KMS-11 (cell line): ENCODE measurements at regions not wholly inside any gene's neighbourhood (a gene's known extent, or its start where the extent isn't known, plus 50 kb on each side); places are given as distances from the start of the nearest gene placed in this dataset.

Experiments used
- H2AFZ ChIP-seq: fragments of 200-600 bp; sonication (generic); 2 replicates; pipeline ENCODE4 v1.6.1; 2016; ENCODE audit warnings: antibody characterized with exemption, mixed run types, low read depth
- H3K27ac ChIP-seq: fragments of 200-600 bp; sonication (generic); 2 replicates; pipeline ENCODE4 v1.6.1; 2016; ENCODE audit warnings: mild to moderate bottlenecking, mixed run types
- H3K27me3 ChIP-seq: fragments of 200-600 bp; sonication (generic); 2 replicates; pipeline ENCODE4 v1.6.1; 2017; ENCODE audit warnings: mild to moderate bottlenecking, low read depth, mixed run types, moderate library complexity; ENCODE audit not compliant: insufficient read depth
- H3K36me3 ChIP-seq: fragments of 200-600 bp; sonication (generic); 2 replicates; pipeline ENCODE4 v1.6.1; 2017; ENCODE audit warnings: mild to moderate bottlenecking, mixed run types; ENCODE audit not compliant: insufficient read depth
- H3K4me1 ChIP-seq: fragments of 200-600 bp; sonication (generic); 2 replicates; pipeline ENCODE4 v1.6.1; 2016; ENCODE audit warnings: mild to moderate bottlenecking, low read depth, mixed run types; ENCODE audit not compliant: poor library complexity, severe bottlenecking
- H3K4me2 ChIP-seq: fragments of 200-600 bp; sonication (generic); 2 replicates; pipeline ENCODE4 v1.7.0; 2016; ENCODE audit warnings: mild to moderate bottlenecking, mixed run types
- H3K4me3 ChIP-seq: fragments of 200-600 bp; sonication (generic); IDR thresholded peaks from 2 replicates; pipeline ENCODE4 v1.6.1; 2017; ENCODE audit warnings: low read depth, low read length, mixed read lengths; ENCODE audit not compliant: insufficient read depth
- H3K79me2 ChIP-seq: fragments of 200-600 bp; sonication (generic); 2 replicates; pipeline ENCODE4 v1.6.1; 2016; ENCODE audit warnings: low read depth, mixed run types; ENCODE audit not compliant: insufficient read depth
- H3K9ac ChIP-seq: fragments of 200-600 bp; sonication (generic); 2 replicates; pipeline ENCODE4 v1.6.1; 2016; ENCODE audit warnings: mild to moderate bottlenecking, mixed run types
- H4K20me1 ChIP-seq: fragments of 200-600 bp; sonication (generic); 2 replicates; pipeline ENCODE4 v1.6.1; 2016; ENCODE audit warnings: mild to moderate bottlenecking, mixed run types; ENCODE audit not compliant: insufficient read depth
- TF ChIP-seq, protein P1 (sequence below): fragments of 200-600 bp; sonication (generic); conservative IDR thresholded peaks from 2 replicates; pipeline ENCODE4 v1.6.1; 2017; ENCODE audit warnings: low read depth, mild to moderate bottlenecking, antibody characterized with exemption, low read length, moderate library complexity, mixed read lengths

DNA sequence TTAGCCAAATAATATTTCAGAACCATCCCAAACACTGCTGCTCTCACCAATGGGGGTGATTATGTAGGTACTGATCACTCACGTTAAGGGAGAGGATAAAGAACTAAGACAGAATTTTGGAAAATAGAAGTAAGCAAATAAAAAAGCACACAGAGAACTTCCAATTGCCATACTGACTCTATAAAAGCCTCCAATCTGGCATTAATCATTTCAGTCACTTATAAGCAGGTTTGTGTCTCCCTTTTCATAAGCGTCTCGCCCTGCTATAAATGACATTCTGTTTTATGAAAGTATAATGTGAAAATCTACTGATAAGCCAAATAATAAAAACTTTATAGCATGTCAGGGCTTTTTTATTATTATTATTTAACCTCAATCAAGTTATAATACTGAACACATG, 435.2 kb downstream of the ETNK1 start:
- Histone ChIP-seq H3K9ac (no peak overlapping the region), H4K20me1 (no peaks in the 10 kb centered on the region), H3K4me2 (no peak overlapping the region), H3K4me1 (no peaks in the 10 kb centered on the region), H3K27me3 (no peaks in the 10 kb centered on the region), H3K36me3 (no peaks in the 10 kb centered on the region), H3K79me2 (no peaks in the 10 kb centered on the region), H2AFZ (no peak overlapping the region), H3K27ac (no peak overlapping the region), H3K4me3 (no peak overlapping the region)
- TF ChIP-seq, protein P1, sequence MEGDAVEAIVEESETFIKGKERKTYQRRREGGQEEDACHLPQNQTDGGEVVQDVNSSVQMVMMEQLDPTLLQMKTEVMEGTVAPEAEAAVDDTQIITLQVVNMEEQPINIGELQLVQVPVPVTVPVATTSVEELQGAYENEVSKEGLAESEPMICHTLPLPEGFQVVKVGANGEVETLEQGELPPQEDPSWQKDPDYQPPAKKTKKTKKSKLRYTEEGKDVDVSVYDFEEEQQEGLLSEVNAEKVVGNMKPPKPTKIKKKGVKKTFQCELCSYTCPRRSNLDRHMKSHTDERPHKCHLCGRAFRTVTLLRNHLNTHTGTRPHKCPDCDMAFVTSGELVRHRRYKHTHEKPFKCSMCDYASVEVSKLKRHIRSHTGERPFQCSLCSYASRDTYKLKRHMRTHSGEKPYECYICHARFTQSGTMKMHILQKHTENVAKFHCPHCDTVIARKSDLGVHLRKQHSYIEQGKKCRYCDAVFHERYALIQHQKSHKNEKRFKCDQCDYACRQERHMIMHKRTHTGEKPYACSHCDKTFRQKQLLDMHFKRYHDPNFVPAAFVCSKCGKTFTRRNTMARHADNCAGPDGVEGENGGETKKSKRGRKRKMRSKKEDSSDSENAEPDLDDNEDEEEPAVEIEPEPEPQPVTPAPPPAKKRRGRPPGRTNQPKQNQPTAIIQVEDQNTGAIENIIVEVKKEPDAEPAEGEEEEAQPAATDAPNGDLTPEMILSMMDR: no peak

DNA sequence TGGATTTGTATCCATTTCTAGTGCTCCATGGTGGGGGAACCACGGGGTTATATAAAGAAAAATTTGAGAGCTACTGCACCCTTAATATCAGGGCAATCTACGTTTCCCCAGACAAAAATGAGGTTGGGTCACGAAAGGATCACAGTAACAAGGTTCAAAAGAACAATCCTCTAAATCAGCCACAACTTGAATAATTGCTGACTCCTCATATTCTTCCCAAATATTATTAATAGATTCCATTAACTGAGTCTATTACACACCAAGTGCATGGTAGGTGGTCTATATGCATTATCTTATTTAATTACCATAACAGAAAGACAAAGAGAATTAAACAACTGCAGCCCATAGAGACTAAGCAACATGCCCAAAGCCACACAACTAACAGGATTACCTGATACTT, 438.2 kb downstream of the ETNK1 start:
- Histone ChIP-seq H2AFZ (no peak overlapping the region), H3K36me3 (no peaks in the 10 kb centered on the region), H3K27me3 (no peaks in the 10 kb centered on the region), H3K4me1 (no peaks in the 10 kb centered on the region), H3K4me2 (no peak overlapping the region), H3K27ac (no peak overlapping the region), H4K20me1 (no peaks in the 10 kb centered on the region), H3K79me2 (no peaks in the 10 kb centered on the region), H3K9ac (no peak overlapping the region), H3K4me3 (no peak overlapping the region)
- TF ChIP-seq, protein P1: no peak

DNA sequence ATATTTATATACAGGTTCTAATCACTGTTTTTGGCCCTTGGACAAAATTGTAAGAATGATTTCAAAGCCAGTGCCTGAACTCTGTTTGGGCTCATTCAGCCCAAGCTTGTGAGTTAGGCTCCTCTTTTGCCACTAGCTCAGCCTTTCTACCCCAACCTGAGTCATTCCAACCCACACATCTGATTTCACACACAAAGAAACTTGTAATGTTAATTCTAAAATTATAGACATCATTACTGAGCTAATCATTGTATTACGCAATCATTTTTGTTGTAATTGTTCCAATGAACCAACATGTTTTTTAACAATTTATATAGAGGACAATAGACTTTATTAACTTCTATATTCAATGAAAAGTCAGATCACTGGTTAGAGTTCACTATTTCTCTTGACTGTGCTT, 441.1 kb downstream of the ETNK1 start:
- Histone ChIP-seq H3K4me3 (no peak overlapping the region), H3K4me1 (no peaks in the 10 kb centered on the region), H3K27ac (no peak overlapping the region), H3K36me3 (no peaks in the 10 kb centered on the region), H3K4me2 (no peak overlapping the region), H3K9ac (no peak overlapping the region), H4K20me1 (no peaks in the 10 kb centered on the region), H2AFZ (no peak overlapping the region), H3K27me3 (no peaks in the 10 kb centered on the region), H3K79me2 (no peaks in the 10 kb centered on the region)
- TF ChIP-seq, protein P1: no peak

DNA sequence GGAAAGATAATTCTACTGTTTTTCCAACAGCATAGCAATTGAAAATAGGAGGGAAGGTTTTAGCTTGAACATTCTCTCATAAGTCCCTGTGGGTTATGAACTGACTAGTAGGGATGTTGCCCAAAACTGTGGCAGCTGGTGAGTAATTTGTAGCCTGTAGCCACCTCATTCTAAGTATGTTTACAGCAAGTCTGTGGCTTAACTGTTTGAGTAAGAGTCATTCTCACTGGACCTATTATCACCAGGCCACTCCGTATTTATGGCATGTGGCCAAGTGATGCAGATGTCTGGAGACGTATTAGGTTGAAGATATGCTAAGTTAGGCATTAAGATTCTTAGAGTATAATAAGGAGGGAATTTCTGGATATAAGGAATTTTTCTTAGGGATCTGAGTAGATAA, 458.3 kb downstream of the ETNK1 start:
- H3K4me1 ChIP-seq: no peaks in the 10 kb centered on the region
- no peaks in the 10 kb centered on the region for H4K20me1 ChIP-seq
- no peaks in the 10 kb centered on the region for H3K36me3 ChIP-seq
- H3K4me3 ChIP-seq: no peak overlapping the region
- no peak overlapping the region for H3K4me2 ChIP-seq
- H3K27me3 ChIP-seq: no peaks in the 10 kb centered on the region
- no peak overlapping the region for H2AFZ ChIP-seq
- TF ChIP-seq, protein P1: no peak
- no peaks in the 10 kb centered on the region for H3K79me2 ChIP-seq
- H3K27ac ChIP-seq: no peak overlapping the region
- no peak overlapping the region for H3K9ac ChIP-seq
